ENCODE measurements at regions not wholly inside any gene's neighbourhood (a gene's known extent, or its start where the extent isn't known, plus 50 kb on each side); places are given as distances from the start of the nearest gene placed in this dataset.

DNA sequence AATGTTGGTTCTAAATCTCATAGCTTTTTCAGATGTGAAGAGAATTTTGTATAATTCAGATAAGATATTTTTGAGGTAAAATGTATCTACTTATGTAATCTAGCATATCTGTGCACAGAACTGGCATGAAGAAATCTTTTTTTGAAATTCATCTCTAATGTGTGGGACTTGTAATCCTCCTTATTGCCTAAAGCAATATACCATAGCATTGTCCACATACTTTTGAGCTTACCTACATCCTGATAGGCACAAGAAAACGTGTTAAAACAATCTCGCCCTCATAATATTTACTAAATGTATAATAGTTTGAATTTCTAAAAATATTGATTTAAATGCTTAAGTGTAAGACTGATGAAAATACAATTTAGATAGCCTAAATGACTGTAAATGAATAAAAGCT lies 1686.5 kb upstream of the ACO1 start:
- CTCF ChIA-PET: no interaction called here
- Histone ChIP-seq H3K9me3 (ENCODE audit: control extremely low read depth in 1 of 5, control insufficient read depth in 4 of 5, insufficient read depth in 2 of 5, low read depth in 1 of 5, low read length in 4 of 5) (no peaks in the 10 kb centered on the region), H3K4me3 (ENCODE audit: control insufficient read depth in 1 of 7, extremely low read depth in 1 of 7, insufficient read depth in 4 of 7, low read depth in 2 of 7, low read length in 6 of 7) (no peak overlapping the region), H3K27ac (ENCODE audit: insufficient read depth in 1 of 2, low read depth in 1 of 2, low read length in 2 of 2, poor library complexity in 1 of 2, severe bottlenecking in 2 of 2) (no peak overlapping the region), H3K27me3 (replicated peaks in 2 of 5; ENCODE audit: control insufficient read depth in 4 of 5, insufficient read depth in 5 of 5, low read length in 4 of 5) (no peaks in the 10 kb centered on the region), H3K4me1 (ENCODE audit: control extremely low read depth in 1 of 4, control insufficient read depth in 4 of 4, insufficient read depth in 4 of 4, low read length in 3 of 4) (no peaks in the 10 kb centered on the region), H3K36me3 (ENCODE audit: control insufficient read depth in 4 of 4, insufficient read depth in 4 of 4, low read length in 3 of 4) (no peaks in the 10 kb centered on the region)
- no CpG with 5 or more reads among the region's 2 CpGs for WGBS (ENCODE audit: insufficient coverage)
- POLR2A ChIA-PET: no interaction called here
- DNase-seq: no peak

DNA sequence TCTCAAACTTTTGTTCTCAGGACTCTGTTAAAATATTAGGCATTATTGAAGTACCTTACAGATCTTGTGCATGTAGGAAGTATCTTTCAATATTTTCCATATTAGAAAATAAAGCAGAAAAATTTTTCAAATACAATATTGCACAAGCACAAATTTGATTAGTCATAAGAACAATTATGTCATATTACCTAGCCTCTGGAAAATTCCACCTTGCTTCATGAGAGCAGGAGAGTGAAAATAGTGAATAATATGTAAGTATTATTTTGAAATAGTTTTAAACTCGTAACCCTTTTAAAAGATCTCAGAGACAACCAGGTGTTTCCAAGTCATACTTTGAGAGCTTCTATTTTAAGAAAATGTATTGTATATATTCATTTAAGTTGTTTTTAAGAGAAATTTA lies 1672.9 kb upstream of the ACO1 start:
- H3K4me1 ChIP-seq (ENCODE audit: control extremely low read depth in 1 of 4, control insufficient read depth in 4 of 4, insufficient read depth in 4 of 4, low read length in 3 of 4): no peaks in the 10 kb centered on the region
- POLR2A ChIA-PET: no interaction called here
- CTCF ChIA-PET: no interaction called here

DNA sequence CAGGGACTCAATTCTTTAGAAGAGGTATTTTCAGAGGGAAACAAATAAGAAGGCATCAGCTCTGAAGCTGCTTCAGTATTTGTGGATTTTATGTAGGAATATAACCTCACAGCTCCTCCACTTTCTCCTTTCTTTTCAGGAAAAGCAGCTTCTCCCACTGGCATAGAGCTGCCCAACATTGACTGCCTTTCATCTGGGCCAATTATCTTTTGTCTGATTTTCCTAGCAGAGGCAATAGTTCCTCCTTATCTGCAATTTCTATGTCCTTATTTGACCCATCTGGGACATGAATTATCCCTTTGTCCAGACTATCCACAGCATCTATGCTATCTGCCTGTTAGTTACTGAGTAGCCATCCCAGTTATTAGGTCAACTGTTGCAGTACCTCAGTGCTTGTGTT lies 1671.2 kb upstream of the ACO1 start:
- POLR2A ChIA-PET: no interaction called here
- no peaks in the 10 kb centered on the region for H3K9me3 ChIP-seq (ENCODE audit: control extremely low read depth in 1 of 5, control insufficient read depth in 4 of 5, insufficient read depth in 2 of 5, low read depth in 1 of 5, low read length in 4 of 5)
- CTCF ChIA-PET: no interaction called here

More for the DNA sequence above, 1672.9 kb upstream of the ACO1 start:
- H3K27ac ChIP-seq (ENCODE audit: insufficient read depth in 1 of 2, low read depth in 1 of 2, low read length in 2 of 2, poor library complexity in 1 of 2, severe bottlenecking in 2 of 2): no peak overlapping the region
- WGBS (ENCODE audit: insufficient coverage): no CpG with 5 or more reads among the region's 1 CpG
- no peaks in the 10 kb centered on the region for H3K9me3 ChIP-seq (ENCODE audit: control extremely low read depth in 1 of 5, control insufficient read depth in 4 of 5, insufficient read depth in 2 of 5, low read depth in 1 of 5, low read length in 4 of 5)
- H3K4me3 ChIP-seq (ENCODE audit: control insufficient read depth in 1 of 7, extremely low read depth in 1 of 7, insufficient read depth in 4 of 7, low read depth in 2 of 7, low read length in 6 of 7): no peak overlapping the region
- no peak for DNase-seq
- no peaks in the 10 kb centered on the region for H3K36me3 ChIP-seq (ENCODE audit: control insufficient read depth in 4 of 4, insufficient read depth in 4 of 4, low read length in 3 of 4)
- H3K27me3 ChIP-seq (replicated peaks in 2 of 5; ENCODE audit: control insufficient read depth in 4 of 5, insufficient read depth in 5 of 5, low read length in 4 of 5): no peaks in the 10 kb centered on the region

DNA sequence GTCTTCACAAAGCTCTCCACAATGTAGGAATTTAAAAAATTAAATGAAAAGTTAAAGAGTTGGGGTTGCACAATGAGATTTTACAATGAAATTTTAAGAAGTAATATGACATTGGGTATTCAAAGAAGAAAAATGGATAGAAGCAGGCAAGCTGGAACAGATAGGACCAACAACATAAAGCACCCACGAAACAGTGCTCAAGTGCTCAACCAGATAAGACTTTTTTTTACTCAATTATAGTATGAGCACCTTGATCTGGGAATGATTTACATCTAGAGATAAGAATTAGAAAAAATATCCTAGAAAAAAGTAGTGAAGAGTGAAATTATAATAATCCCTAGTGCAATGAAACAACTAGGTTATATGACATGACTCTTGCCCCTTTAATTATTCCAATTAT lies 1670.1 kb upstream of the ACO1 start:
- no peaks in the 10 kb centered on the region for H3K9me3 ChIP-seq (ENCODE audit: control extremely low read depth in 1 of 5, control insufficient read depth in 4 of 5, insufficient read depth in 2 of 5, low read depth in 1 of 5, low read length in 4 of 5)
- no peaks in the 10 kb centered on the region for H3K27me3 ChIP-seq (replicated peaks in 2 of 5; ENCODE audit: control insufficient read depth in 4 of 5, insufficient read depth in 5 of 5, low read length in 4 of 5)
- no peak overlapping the region for H3K4me3 ChIP-seq (ENCODE audit: control insufficient read depth in 1 of 7, extremely low read depth in 1 of 7, insufficient read depth in 4 of 7, low read depth in 2 of 7, low read length in 6 of 7)
- CTCF ChIA-PET: no interaction called here
- H3K4me1 ChIP-seq (ENCODE audit: control extremely low read depth in 1 of 4, control insufficient read depth in 4 of 4, insufficient read depth in 4 of 4, low read length in 3 of 4): no peaks in the 10 kb centered on the region
- POLR2A ChIA-PET: no interaction called here
- no peak for DNase-seq
- no peaks in the 10 kb centered on the region for H3K36me3 ChIP-seq (ENCODE audit: control insufficient read depth in 4 of 4, insufficient read depth in 4 of 4, low read length in 3 of 4)
- no peak overlapping the region for H3K27ac ChIP-seq (ENCODE audit: insufficient read depth in 1 of 2, low read depth in 1 of 2, low read length in 2 of 2, poor library complexity in 1 of 2, severe bottlenecking in 2 of 2)
- no CpG with 5 or more reads among the region's 1 CpG for WGBS (ENCODE audit: insufficient coverage)

More for the DNA sequence above, 1671.2 kb upstream of the ACO1 start:
- Histone ChIP-seq H3K27me3 (replicated peaks in 2 of 5; ENCODE audit: control insufficient read depth in 4 of 5, insufficient read depth in 5 of 5, low read length in 4 of 5) (no peaks in the 10 kb centered on the region), H3K27ac (ENCODE audit: insufficient read depth in 1 of 2, low read depth in 1 of 2, low read length in 2 of 2, poor library complexity in 1 of 2, severe bottlenecking in 2 of 2) (no peak overlapping the region), H3K36me3 (ENCODE audit: control insufficient read depth in 4 of 4, insufficient read depth in 4 of 4, low read length in 3 of 4) (no peaks in the 10 kb centered on the region), H3K4me1 (ENCODE audit: control extremely low read depth in 1 of 4, control insufficient read depth in 4 of 4, insufficient read depth in 4 of 4, low read length in 3 of 4) (no peaks in the 10 kb centered on the region), H3K4me3 (ENCODE audit: control insufficient read depth in 1 of 7, extremely low read depth in 1 of 7, insufficient read depth in 4 of 7, low read depth in 2 of 7, low read length in 6 of 7) (no peak overlapping the region)
- no peak for DNase-seq

DNA sequence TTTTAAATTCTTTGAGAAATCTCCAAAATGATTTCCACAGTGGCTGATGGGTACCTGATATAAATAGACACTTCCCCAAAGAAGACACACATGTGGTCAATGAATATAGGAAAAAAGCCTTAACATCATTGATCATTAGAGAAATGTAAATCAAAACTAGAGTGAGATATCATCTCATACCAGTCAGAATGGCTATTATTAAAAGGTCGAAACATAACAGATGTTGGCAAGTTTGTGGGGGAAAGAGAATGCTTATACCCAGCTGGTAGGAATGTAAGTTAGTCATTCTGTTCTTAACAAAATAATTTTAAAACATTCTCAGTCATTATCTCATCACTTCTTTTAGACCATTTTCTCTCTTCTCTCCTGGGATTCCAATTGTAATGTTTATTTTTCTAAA lies 1666.0 kb upstream of the ACO1 start:
- ChIA-PET POLR2A (no interaction called here), CTCF (interaction anchor here (0.6 kb wide), 1 partner anchor 1720 kb away, joined by 3 read pairs; no protein-coding TSS in a partner anchor)
- Histone ChIP-seq H3K27me3 (replicated peaks in 2 of 5; ENCODE audit: control insufficient read depth in 4 of 5, insufficient read depth in 5 of 5, low read length in 4 of 5) (no peaks in the 10 kb centered on the region), H3K27ac (ENCODE audit: insufficient read depth in 1 of 2, low read depth in 1 of 2, low read length in 2 of 2, poor library complexity in 1 of 2, severe bottlenecking in 2 of 2) (no peak overlapping the region), H3K4me1 (ENCODE audit: control extremely low read depth in 1 of 4, control insufficient read depth in 4 of 4, insufficient read depth in 4 of 4, low read length in 3 of 4) (no peaks in the 10 kb centered on the region), H3K9me3 (ENCODE audit: control extremely low read depth in 1 of 5, control insufficient read depth in 4 of 5, insufficient read depth in 2 of 5, low read depth in 1 of 5, low read length in 4 of 5) (no peaks in the 10 kb centered on the region), H3K36me3 (ENCODE audit: control insufficient read depth in 4 of 4, insufficient read depth in 4 of 4, low read length in 3 of 4) (no peaks in the 10 kb centered on the region), H3K4me3 (ENCODE audit: control insufficient read depth in 1 of 7, extremely low read depth in 1 of 7, insufficient read depth in 4 of 7, low read depth in 2 of 7, low read length in 6 of 7) (no peak overlapping the region)
- no peak for DNase-seq
- no CpG with 5 or more reads among the region's 1 CpG for WGBS (ENCODE audit: insufficient coverage)

DNA sequence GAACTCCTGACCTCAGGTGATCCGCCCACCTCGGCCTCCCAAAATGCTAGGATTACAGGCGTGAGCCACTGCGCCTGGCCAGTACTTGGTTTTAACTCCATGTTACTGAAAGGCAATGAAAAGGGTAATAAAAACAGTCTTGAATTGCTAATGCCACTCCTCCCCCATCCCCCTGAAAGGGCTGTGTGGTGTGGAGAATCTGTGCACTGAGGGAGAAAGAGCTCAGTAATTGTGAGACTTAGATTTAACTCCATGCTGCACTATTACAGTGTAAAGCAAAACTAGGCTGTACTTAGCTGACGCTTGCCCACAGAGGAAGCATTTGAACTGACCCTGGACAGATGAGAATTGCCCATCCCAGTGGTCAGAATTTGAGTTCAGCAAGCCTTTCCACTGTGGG lies 1662.4 kb upstream of the ACO1 start:
- no peaks in the 10 kb centered on the region for H3K9me3 ChIP-seq (ENCODE audit: control extremely low read depth in 1 of 5, control insufficient read depth in 4 of 5, insufficient read depth in 2 of 5, low read depth in 1 of 5, low read length in 4 of 5)
- ChIA-PET CTCF (no interaction called here), POLR2A (no interaction called here)
- H3K27me3 ChIP-seq (replicated peaks in 2 of 5; ENCODE audit: control insufficient read depth in 4 of 5, insufficient read depth in 5 of 5, low read length in 4 of 5): no peaks in the 10 kb centered on the region
- H3K4me1 ChIP-seq (ENCODE audit: control extremely low read depth in 1 of 4, control insufficient read depth in 4 of 4, insufficient read depth in 4 of 4, low read length in 3 of 4): no peaks in the 10 kb centered on the region
- H3K27ac ChIP-seq (ENCODE audit: insufficient read depth in 1 of 2, low read depth in 1 of 2, low read length in 2 of 2, poor library complexity in 1 of 2, severe bottlenecking in 2 of 2): no peak overlapping the region
- DNase-seq: no peak
- H3K36me3 ChIP-seq (ENCODE audit: control insufficient read depth in 4 of 4, insufficient read depth in 4 of 4, low read length in 3 of 4): no peaks in the 10 kb centered on the region
- no peak overlapping the region for H3K4me3 ChIP-seq (ENCODE audit: control insufficient read depth in 1 of 7, extremely low read depth in 1 of 7, insufficient read depth in 4 of 7, low read depth in 2 of 7, low read length in 6 of 7)
- WGBS (ENCODE audit: insufficient coverage): 93% methylated on average over 3 of the region's 5 CpGs

DNA sequence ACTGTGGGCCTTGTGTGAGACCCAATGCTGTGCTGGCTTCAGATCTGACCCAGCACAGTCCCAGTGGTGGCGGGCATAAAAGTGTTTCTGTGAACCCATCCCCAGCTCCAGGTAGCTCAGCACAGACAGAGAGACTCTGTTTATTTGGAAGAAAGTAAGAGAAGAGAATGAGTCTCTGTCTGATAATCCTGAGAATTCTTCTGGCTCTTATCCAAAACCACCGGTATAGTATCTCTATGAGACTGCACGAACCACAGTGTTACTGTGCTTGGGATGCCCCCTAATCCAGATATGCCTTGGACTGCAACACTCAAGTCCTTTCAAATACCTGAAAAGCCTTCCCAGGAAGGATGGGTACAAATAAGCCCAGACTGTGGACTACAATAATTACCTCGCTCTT lies 1660.8 kb upstream of the ACO1 start:
- POLR2A ChIA-PET: no interaction called here
- WGBS (ENCODE audit: insufficient coverage): 92% methylated on average over 3 of the region's 4 CpGs
- no peaks in the 10 kb centered on the region for H3K9me3 ChIP-seq (ENCODE audit: control extremely low read depth in 1 of 5, control insufficient read depth in 4 of 5, insufficient read depth in 2 of 5, low read depth in 1 of 5, low read length in 4 of 5)
- no peak for DNase-seq
- H3K27me3 ChIP-seq (replicated peaks in 2 of 5; ENCODE audit: control insufficient read depth in 4 of 5, insufficient read depth in 5 of 5, low read length in 4 of 5): no peaks in the 10 kb centered on the region
- H3K4me1 ChIP-seq (ENCODE audit: control extremely low read depth in 1 of 4, control insufficient read depth in 4 of 4, insufficient read depth in 4 of 4, low read length in 3 of 4): no peaks in the 10 kb centered on the region
- H3K4me3 ChIP-seq (ENCODE audit: control insufficient read depth in 1 of 7, extremely low read depth in 1 of 7, insufficient read depth in 4 of 7, low read depth in 2 of 7, low read length in 6 of 7): no peak overlapping the region
- H3K27ac ChIP-seq (ENCODE audit: insufficient read depth in 1 of 2, low read depth in 1 of 2, low read length in 2 of 2, poor library complexity in 1 of 2, severe bottlenecking in 2 of 2): no peak overlapping the region
- no peaks in the 10 kb centered on the region for H3K36me3 ChIP-seq (ENCODE audit: control insufficient read depth in 4 of 4, insufficient read depth in 4 of 4, low read length in 3 of 4)
- CTCF ChIA-PET: no interaction called here

DNA sequence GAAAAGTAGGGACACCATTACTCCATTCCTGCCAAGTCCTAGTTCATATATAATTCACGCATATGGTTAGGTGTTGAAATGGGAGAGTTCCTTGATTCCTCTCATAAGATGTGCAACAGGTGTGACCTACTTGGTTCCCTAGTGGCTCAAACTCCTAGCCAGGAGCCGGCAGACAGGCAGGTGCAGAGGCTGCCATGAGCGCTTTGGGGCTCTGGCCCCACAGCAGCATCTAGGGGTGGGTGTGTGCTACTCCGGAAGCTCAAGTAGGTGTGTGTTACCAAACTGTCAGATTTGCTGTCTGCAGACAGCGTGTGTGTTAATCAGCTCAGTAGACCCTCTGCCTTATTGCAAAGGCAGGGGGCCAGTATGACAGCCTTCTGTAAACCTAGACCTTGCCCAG lies 1652.4 kb upstream of the ACO1 start:
- ChIA-PET POLR2A (no interaction called here), CTCF (no interaction called here)
- WGBS (ENCODE audit: insufficient coverage): 88% methylated on average over 4 of the region's 5 CpGs
- Histone ChIP-seq H3K36me3 (ENCODE audit: control insufficient read depth in 4 of 4, insufficient read depth in 4 of 4, low read length in 3 of 4) (no peaks in the 10 kb centered on the region), H3K27ac (ENCODE audit: insufficient read depth in 1 of 2, low read depth in 1 of 2, low read length in 2 of 2, poor library complexity in 1 of 2, severe bottlenecking in 2 of 2) (no peak overlapping the region), H3K27me3 (replicated peaks in 2 of 5; ENCODE audit: control insufficient read depth in 4 of 5, insufficient read depth in 5 of 5, low read length in 4 of 5) (no peaks in the 10 kb centered on the region), H3K9me3 (ENCODE audit: control extremely low read depth in 1 of 5, control insufficient read depth in 4 of 5, insufficient read depth in 2 of 5, low read depth in 1 of 5, low read length in 4 of 5) (no peaks in the 10 kb centered on the region), H3K4me1 (ENCODE audit: control extremely low read depth in 1 of 4, control insufficient read depth in 4 of 4, insufficient read depth in 4 of 4, low read length in 3 of 4) (no peaks in the 10 kb centered on the region), H3K4me3 (ENCODE audit: control insufficient read depth in 1 of 7, extremely low read depth in 1 of 7, insufficient read depth in 4 of 7, low read depth in 2 of 7, low read length in 6 of 7) (no peak overlapping the region)
- DNase-seq: no peak
